GM12873 (cell line): ENCODE measurements at regions not wholly inside any gene's neighbourhood (a gene's known extent, or its start where the extent isn't known, plus 50 kb on each side); places are given as distances from the start of the nearest gene placed in this dataset.

Source experiments
- TF ChIP-seq, protein P1 (sequence below): IDR thresholded peaks from 2 replicates; pipeline ENCODE4 v1.5.1; 2012; ENCODE audit warnings: low read depth, mild to moderate bottlenecking, moderate library complexity, low read length, control low read depth; ENCODE audit not compliant: insufficient read depth; ENCODE audit errors: missing control alignments

DNA sequence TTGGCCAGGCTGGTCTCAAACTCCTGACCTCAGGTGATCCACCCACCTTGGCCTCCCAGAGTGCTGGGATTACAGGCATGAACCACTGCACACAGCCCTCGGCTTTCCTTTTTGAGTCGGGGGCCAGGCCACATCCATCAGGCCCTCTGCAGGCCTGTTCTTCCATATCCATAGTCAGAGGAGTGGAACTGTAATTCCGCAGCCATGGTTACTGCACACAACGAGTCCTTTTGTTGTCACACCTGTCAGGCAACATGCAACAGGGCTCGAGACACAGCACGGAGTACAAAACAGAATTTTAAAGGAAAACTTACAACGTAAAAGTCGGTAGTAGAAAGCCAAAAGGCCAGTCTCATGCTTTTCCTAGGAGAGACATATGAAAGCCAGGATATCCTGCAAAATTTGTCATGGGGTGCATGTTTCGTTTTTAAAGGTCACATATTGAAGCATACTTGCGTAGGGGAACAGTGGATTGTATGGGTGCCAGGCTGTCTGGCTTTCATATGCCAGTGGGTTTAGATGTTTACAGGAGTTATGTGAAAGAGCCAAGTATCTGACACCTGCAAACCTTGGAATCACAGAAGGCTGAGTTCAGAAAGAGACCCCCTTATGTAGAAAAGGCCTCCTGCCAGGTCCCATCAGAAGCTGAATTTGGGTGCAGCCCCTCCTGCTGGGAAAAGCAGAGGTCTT, 63.2 kb upstream of the LPP start:
- TF ChIP-seq, protein P1, sequence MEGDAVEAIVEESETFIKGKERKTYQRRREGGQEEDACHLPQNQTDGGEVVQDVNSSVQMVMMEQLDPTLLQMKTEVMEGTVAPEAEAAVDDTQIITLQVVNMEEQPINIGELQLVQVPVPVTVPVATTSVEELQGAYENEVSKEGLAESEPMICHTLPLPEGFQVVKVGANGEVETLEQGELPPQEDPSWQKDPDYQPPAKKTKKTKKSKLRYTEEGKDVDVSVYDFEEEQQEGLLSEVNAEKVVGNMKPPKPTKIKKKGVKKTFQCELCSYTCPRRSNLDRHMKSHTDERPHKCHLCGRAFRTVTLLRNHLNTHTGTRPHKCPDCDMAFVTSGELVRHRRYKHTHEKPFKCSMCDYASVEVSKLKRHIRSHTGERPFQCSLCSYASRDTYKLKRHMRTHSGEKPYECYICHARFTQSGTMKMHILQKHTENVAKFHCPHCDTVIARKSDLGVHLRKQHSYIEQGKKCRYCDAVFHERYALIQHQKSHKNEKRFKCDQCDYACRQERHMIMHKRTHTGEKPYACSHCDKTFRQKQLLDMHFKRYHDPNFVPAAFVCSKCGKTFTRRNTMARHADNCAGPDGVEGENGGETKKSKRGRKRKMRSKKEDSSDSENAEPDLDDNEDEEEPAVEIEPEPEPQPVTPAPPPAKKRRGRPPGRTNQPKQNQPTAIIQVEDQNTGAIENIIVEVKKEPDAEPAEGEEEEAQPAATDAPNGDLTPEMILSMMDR, result no peak

DNA sequence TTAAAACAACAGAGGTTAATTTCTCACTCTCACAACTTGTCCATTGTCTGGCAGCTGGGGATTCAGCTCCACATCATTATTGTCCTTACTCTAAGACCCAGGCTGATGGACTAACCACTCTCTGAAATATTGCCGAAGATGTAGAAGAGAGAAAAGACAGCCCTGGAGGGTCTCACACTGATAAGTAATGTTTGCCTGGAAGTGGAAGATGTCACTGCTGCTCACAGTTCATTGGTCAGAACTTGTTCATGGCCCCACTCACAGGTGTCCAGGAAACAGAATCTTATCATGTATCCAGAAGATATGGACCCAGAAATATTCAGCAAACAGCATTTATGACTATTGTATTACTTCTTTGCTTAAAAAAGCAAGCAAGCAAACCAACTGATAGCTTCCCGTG, 62.2 kb upstream of the LPP start:
- TF ChIP-seq, protein P1, result no peak

DNA sequence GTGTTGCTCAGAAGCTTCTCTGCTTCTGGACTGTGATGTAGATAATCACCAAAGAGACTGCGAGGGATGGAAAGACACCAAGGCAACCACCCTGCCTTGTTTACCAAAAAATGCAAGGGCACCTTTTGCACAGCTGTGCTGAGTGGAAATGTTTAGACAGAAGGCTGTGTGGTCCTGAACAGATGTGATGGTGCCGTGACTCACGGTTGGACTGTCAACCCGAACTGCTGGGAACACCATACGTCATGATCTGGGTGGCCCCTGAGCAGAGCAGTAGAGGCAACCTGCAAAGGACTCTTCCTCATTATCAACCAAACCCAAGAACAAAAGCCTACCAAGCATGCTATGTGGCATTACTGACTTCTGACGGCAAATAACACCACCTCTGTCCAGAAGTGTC, 61.3 kb upstream of the LPP start:
- TF ChIP-seq, protein P1, result no peak

DNA sequence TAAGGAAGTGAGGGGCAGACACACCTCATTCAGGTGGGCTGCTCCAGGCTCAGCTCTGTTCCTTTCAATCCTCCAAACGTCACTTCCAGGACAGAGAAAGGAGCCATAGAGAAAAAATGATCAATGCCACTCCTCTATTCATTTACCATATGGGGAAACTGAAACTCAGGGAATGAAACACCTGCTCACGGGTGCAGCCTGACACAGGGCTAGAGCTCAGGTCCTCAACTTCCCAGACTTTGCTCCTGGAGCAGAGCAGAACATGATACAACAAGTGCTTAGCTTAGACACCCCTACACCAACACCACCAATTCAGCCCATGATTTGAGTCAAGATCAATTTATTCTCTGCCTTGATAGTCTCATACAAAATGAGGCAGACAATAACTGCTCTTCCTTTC, 58.5 kb upstream of the LPP start:
- TF ChIP-seq, protein P1, result no peak

DNA sequence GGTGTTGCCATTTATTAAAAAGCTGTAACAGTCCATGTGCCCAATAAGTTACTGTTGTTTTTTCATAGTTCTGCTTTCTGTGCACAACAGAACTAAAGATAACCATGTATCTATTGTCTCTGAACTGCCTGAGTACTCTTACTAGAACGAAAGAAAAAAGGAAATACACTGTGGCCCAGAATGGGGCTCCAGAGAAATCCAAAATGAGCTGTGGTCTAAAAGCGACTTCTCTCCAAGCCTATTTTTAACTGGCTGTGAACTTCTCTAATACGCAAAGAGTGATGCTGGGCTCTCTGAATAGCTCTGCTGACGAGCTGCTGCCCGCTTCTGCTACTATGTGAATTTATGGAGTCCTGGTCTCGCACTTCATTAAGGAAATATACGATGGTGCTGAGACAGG, 56.2 kb upstream of the LPP start:
- TF ChIP-seq, protein P1, result no peak

DNA sequence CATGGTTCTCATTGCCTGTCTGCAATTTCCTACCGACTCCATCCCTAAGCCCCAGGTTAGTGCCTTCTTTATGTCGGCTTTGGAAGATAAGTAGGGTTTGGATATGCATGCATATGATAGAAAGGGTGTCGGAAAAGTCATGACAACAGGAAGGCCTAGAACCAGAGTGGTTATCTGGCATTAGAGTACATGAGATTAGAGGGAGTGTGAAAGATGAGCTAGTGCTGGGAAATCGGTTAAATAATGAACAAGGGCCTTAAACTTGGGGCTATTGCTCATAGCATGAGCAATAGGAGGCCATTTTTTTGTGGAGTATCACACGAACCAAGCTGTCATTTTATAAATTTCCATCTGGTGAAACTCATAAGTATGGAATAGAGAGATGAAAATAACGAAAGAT, 54.0 kb upstream of the LPP start:
- TF ChIP-seq, protein P1, result no peak

DNA sequence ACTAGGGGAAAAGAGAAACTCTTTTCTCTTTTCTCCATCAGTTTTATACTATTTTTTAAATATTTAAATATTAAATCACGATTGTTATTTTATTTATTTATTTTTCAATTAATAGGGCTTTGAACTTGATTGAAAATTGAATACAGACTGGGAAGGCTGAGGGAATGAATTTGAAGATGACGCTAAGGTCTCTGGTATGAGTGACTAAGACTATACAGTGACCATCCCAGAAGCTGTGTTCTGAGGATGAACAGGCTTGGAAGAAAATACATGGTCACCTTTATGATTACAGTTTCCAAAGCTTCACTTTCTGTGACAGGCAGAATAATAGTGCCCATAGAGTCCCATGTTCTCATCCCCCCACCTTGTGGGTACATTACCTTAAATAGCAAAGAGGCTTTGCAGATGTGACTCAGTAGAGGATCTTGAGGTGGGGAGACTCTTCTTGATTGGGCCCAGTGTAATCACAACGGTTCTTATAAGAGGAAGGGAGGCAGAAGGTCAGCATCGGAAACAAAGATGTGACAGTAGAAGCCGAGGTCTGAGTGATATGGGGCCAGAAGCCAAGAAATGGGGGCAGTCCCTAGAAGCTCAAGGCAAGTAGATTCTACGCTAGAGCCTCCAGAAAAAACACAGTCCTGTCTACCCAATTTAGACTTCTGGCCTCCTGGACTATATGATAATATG, 51.0 kb upstream of the LPP start:
- TF ChIP-seq, protein P1, result no peak
